Thymus (tissue), 11 donors: ENCODE measurements at regions not wholly inside any gene's neighbourhood (a gene's known extent, or its start where the extent isn't known, plus 50 kb on each side); places are given as distances from the start of the nearest gene placed in this dataset.

Experiments
- DNase-seq, 9 donors: peaks; one replicate each; pipeline ENCODE4 v3.0.0-alpha.2; 2013; ENCODE audit warnings: low spot score in 9 of 9, low read depth in 6 of 9, missing footprints in 1 of 9
- H3K27ac ChIP-seq, 2 donors: one replicate each; pipeline ENCODE4 v1.5.1; 2013; ENCODE audit warnings: control low read depth in 1 of 2, low read depth in 1 of 2, low read length in 1 of 2, mild to moderate bottlenecking in 1 of 2, moderate library complexity in 1 of 2
- H3K27me3 ChIP-seq, 2 donors: one replicate each; pipeline ENCODE4 v1.5.1; 2013; ENCODE audit warnings: low read length in 1 of 2; ENCODE audit not compliant: control insufficient read depth in 2 of 2, insufficient read depth in 1 of 2
- H3K36me3 ChIP-seq, 2 donors: one replicate each; pipeline ENCODE4 v1.5.1; 2013; ENCODE audit warnings: low read length in 1 of 2, mild to moderate bottlenecking in 1 of 2, moderate library complexity in 1 of 2; ENCODE audit not compliant: control insufficient read depth in 2 of 2, insufficient read depth in 2 of 2
- H3K4me1 ChIP-seq, 2 donors: one replicate each; pipeline ENCODE4 v1.5.1; 2013; ENCODE audit warnings: low read length in 2 of 2; ENCODE audit not compliant: control insufficient read depth in 2 of 2, insufficient read depth in 2 of 2
- H3K4me3 ChIP-seq, 2 donors: one replicate each; pipeline ENCODE4 v1.5.1; 2013; ENCODE audit warnings: low read length in 2 of 2, control low read depth in 1 of 2, mild to moderate bottlenecking in 1 of 2
- H3K9me3 ChIP-seq, 2 donors: one replicate each; pipeline ENCODE4 v1.5.1; 2013; ENCODE audit warnings: low read length in 1 of 2, mild to moderate bottlenecking in 1 of 2; ENCODE audit not compliant: control insufficient read depth in 2 of 2, insufficient read depth in 1 of 2
- WGBS: extraction: QIAGEN DNeasy Blood & Tissue Kit; methylation state at CpG from one replicate; pipeline ENCODE4 v1.1.7; 2013; 5-methylcytosine and 5-hydroxymethylcytosine counted together
- donor health status: healthy.

DNA sequence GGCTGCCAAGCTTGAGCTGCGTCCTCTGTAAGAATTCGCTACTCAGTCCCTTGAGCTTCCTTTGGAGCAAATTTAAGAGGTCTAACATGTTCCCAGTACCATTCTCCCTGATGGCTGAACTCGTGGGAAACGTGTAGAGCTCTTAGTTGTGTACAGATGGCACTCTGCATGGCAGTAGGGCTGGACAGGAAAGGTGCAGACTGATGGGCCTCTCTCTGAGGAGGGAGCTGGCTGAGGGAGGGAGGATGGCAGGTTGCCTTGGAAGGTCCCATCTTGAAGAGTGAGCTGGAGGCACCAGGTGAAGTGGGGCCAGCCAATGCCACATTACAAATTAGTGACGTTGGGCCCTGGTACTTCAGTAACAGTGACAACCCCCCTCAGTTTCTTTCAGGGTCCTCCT is 495.3 kb downstream of the CCDC171 start:
- Histone ChIP-seq H3K9me3 (no peaks in the 10 kb centered on the region), H3K27me3 (no peaks in the 10 kb centered on the region), H3K36me3 (no peaks in the 10 kb centered on the region), H3K27ac (no peak overlapping the region), H3K4me3 (no peak overlapping the region), H3K4me1 (no peaks in the 10 kb centered on the region)
- 97% methylated on average over 5 of the region's 5 CpGs for WGBS
- DNase-seq, result no peak

GRCh38 chr9:16052146-16052545 is 499.3 kb downstream of the CCDC171 start:
- 96% methylated on average over 5 of the region's 5 CpGs for WGBS
- no peak overlapping the region for H3K4me3 ChIP-seq
- no peaks in the 10 kb centered on the region for H3K36me3 ChIP-seq
- H3K9me3 ChIP-seq, result no peaks in the 10 kb centered on the region
- no peak for DNase-seq
- H3K27me3 ChIP-seq, result no peaks in the 10 kb centered on the region
- no peaks in the 10 kb centered on the region for H3K4me1 ChIP-seq
- H3K27ac ChIP-seq, result no peak overlapping the region

DNA sequence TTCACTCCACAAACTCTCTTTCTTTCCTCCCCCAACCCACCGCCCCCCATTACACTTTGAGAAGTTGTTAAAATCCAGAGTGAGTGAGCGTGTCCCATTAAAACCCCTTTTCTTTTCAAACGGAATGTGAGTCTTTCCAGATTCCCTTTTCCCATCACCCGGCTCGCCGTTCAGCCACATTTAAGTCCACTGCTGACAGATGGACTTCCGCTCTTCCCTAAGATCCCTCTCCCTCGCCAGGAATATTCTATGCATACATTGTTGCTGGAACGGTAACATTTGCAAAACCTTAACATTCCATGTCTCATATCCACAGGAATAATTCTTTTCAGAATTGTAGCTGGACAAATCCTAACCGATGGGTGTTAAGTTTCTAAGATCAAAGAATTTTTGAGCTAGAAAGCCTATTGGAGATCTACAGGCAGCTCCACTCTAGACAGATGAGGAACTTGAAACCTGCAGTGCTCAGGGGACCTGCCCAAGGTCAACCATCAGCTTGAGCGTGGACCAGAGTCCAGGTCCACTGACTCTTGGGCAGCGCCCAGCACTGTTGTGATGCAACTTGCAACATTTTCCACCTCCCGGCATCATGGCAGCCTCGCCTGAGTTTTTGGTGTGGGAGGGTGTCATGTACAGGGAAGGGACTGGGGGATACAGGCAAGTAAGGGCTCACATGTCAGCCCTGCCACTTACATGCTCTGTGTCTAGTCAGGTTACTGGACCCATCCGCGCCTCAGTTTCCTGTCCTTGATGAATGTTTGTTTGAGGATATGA is 500.1 kb downstream of the CCDC171 start:
- Histone ChIP-seq H3K27me3 (no peaks in the 10 kb centered on the region), H3K4me3 (no peak overlapping the region), H3K36me3 (no peaks in the 10 kb centered on the region), H3K4me1 (peaks cover 0 to 6% of the 10 kb centered on the region in 2 donors), H3K9me3 (no peaks in the 10 kb centered on the region), H3K27ac (no peak overlapping the region)
- WGBS, result 97% methylated on average over 16 of the region's 16 CpGs
- DNase-seq, result no peak

- no peak for DNase-seq
- Histone ChIP-seq H3K9me3 (no peaks in the 10 kb centered on the region), H3K36me3 (no peaks in the 10 kb centered on the region), H3K4me1 (peaks cover 0 to 20% of the 10 kb centered on the region in 2 donors), H3K4me3 (no peak overlapping the region), H3K27ac (no peak overlapping the region), H3K27me3 (no peaks in the 10 kb centered on the region)
- WGBS, result 97% methylated on average over 4 of the region's 4 CpGs
These were observed 504.7 kb downstream of the CCDC171 start for GRCh38 chr9:16057541-16057940.

GRCh38 chr9:16058131-16058549 is 505.3 kb downstream of the CCDC171 start:
- Histone ChIP-seq H3K4me3 (no peak overlapping the region), H3K27me3 (no peaks in the 10 kb centered on the region), H3K4me1 (peaks cover 0 to 20% of the 10 kb centered on the region in 2 donors), H3K27ac (no peak overlapping the region), H3K36me3 (no peaks in the 10 kb centered on the region), H3K9me3 (no peaks in the 10 kb centered on the region)
- DNase-seq, result peak in 6 of 9 donors; percentile 4 to 62 (median 27)
- 41% methylated on average over 7 of the region's 7 CpGs for whole genome bisulfite sequencing

DNA sequence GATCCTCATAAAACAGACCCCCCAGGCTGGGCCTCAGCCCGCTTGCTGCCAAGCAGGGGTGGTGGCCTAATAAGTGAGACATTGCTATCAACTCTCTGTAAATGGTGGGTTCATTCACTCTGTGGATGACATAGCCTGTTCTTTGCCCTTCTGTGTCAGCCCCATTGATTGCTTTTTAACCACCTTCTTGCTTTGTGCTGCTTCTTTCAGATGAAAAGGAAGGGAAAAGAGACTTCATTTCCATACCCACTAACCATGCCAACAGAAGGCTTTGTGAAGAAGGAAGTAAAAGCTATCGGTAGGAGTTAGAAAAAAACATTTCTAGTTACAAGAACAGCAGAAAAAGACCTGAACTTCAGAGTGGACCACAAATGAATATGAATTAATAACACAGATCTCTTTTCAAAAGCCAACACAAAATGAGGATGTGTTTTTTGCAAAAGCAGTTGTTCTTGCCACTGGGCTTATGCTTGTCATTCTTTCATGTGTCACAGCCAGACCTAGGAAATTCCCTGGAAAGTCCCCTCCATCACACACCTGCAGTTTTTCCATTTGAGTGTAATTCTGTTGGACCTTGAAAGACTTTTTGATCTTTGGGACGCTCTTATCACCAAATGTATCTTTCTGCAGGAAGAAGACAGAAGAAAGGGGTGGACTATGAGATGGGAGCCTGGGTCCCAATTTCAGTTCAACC is 507.7 kb downstream of the CCDC171 start:
- peak in 1 of 9 donors; percentile 28 for DNase-seq
- Histone ChIP-seq H3K4me3 (no peak overlapping the region), H3K36me3 (no peaks in the 10 kb centered on the region), H3K4me1 (peaks cover 0 to 20% of the 10 kb centered on the region in 2 donors), H3K9me3 (no peaks in the 10 kb centered on the region), H3K27me3 (no peaks in the 10 kb centered on the region), H3K27ac (peak overlapping the region in 1 of 2 donors; percentile 51)
- WGBS, result 80% methylated on average over 3 of the region's 3 CpGs

- Histone ChIP-seq H3K27ac (no peak overlapping the region), H3K4me3 (no peak overlapping the region), H3K4me1 (peaks cover 0 to 16% of the 10 kb centered on the region in 2 donors), H3K27me3 (no peaks in the 10 kb centered on the region), H3K9me3 (no peaks in the 10 kb centered on the region), H3K36me3 (no peaks in the 10 kb centered on the region)
- WGBS, result 94% methylated on average over 9 of the region's 9 CpGs
- DNase-seq, result peak in 1 of 9 donors; percentile 11
These were observed 509.8 kb downstream of the CCDC171 start for GRCh38 chr9:16062542-16063240.

DNA sequence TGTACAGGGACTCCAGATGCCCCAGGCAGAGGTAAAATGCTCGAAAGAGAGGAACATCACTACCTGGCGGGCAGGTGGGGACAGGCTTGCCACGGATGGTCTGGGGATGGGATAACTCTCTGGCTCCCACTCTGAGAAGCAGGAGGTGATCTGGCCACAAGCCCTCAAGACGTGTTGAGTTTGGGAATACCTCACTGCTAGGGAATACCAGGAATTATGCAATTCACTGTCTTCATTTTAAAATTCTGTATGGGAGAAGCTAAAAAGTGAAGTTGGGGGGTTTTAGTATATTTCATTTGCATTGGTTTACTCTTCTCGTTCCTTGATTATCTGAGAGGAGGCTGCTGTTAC is 510.4 kb downstream of the CCDC171 start:
- 92% methylated on average over 5 of the region's 5 CpGs for WGBS
- H3K36me3 ChIP-seq, result no peaks in the 10 kb centered on the region
- no peaks in the 10 kb centered on the region for H3K27me3 ChIP-seq

GRCh38 chr9:16064771-16065170 is 511.9 kb downstream of the CCDC171 start:
- 95% methylated on average over 8 of the region's 8 CpGs for WGBS
- Histone ChIP-seq H3K4me1 (peaks cover 0 to 5% of the 10 kb centered on the region in 2 donors), H3K27ac (no peak overlapping the region), H3K4me3 (no peak overlapping the region), H3K36me3 (no peaks in the 10 kb centered on the region), H3K9me3 (no peaks in the 10 kb centered on the region), H3K27me3 (no peaks in the 10 kb centered on the region)
- DNase-seq, result no peak

More for the DNA sequence above, 510.4 kb downstream of the CCDC171 start:
- Histone ChIP-seq H3K27ac (no peak overlapping the region), H3K4me1 (peaks cover 0 to 11% of the 10 kb centered on the region in 2 donors), H3K4me3 (no peak overlapping the region), H3K9me3 (no peaks in the 10 kb centered on the region)
- DNase-seq, result no peak
